ENCODE measurements at regions not wholly inside any gene's neighbourhood (a gene's known extent, or its start where the extent isn't known, plus 50 kb on each side); places are given as distances from the start of the nearest gene placed in this dataset.

- H3K27ac ChIP-seq (ENCODE audit: low read depth, low read length): peak overlapping the region; percentile 25; the same call in 1 of the 2 replicates
- H3K27me3 ChIP-seq (ENCODE audit: insufficient read depth, low read length): no peaks in the 10 kb centered on the region
- no peak overlapping the region for H3K4me3 ChIP-seq (ENCODE audit: low read depth, low read length)
- H3K36me3 ChIP-seq (ENCODE audit: insufficient read depth, low read length): no peaks in the 10 kb centered on the region
- no peak overlapping the region for H2AFZ ChIP-seq (ENCODE audit: low read length, unreplicated experiment)
- no peaks in the 10 kb centered on the region for H3K79me2 ChIP-seq (ENCODE audit: control insufficient read depth, insufficient read depth, low read length, unreplicated experiment)
- H3K4me1 ChIP-seq (ENCODE audit: control insufficient read depth, insufficient read depth, low read length, unreplicated experiment): peaks cover 16% of the 10 kb centered on the region
These were observed 69.2 kb upstream of the SIRPA start for GRCh38 chr20:1825938-1826445.

- Histone ChIP-seq H3K36me3 (ENCODE audit: insufficient read depth, low read length) (no peaks in the 10 kb centered on the region), H3K4me3 (ENCODE audit: low read depth, low read length) (no peak overlapping the region), H3K4me1 (ENCODE audit: control insufficient read depth, insufficient read depth, low read length, unreplicated experiment) (peaks cover 12% of the 10 kb centered on the region), H2AFZ (ENCODE audit: low read length, unreplicated experiment) (no peak overlapping the region), H3K27me3 (ENCODE audit: insufficient read depth, low read length) (no peaks in the 10 kb centered on the region), H3K27ac (ENCODE audit: low read depth, low read length) (peak overlapping the region; percentile 25; the same call in 1 of the 2 replicates), H3K79me2 (ENCODE audit: control insufficient read depth, insufficient read depth, low read length, unreplicated experiment) (no peaks in the 10 kb centered on the region)
These were observed 69.7 kb upstream of the SIRPA start for GRCh38 chr20:1825507-1825906.

- Histone ChIP-seq H3K27ac (ENCODE audit: low read depth, low read length) (no peak overlapping the region), H3K36me3 (ENCODE audit: insufficient read depth, low read length) (no peaks in the 10 kb centered on the region), H3K27me3 (ENCODE audit: insufficient read depth, low read length) (no peaks in the 10 kb centered on the region), H3K4me1 (ENCODE audit: control insufficient read depth, insufficient read depth, low read length, unreplicated experiment) (peaks cover 5% of the 10 kb centered on the region), H2AFZ (ENCODE audit: low read length, unreplicated experiment) (no peak overlapping the region), H3K79me2 (ENCODE audit: control insufficient read depth, insufficient read depth, low read length, unreplicated experiment) (no peaks in the 10 kb centered on the region), H3K4me3 (ENCODE audit: low read depth, low read length) (no peak overlapping the region)
These were observed 70.4 kb upstream of the SIRPA start for GRCh38 chr20:1824834-1825233.

- peaks cover 4% of the 10 kb centered on the region for H3K4me1 ChIP-seq (ENCODE audit: control insufficient read depth, insufficient read depth, low read length, unreplicated experiment)
- no peaks in the 10 kb centered on the region for H3K27me3 ChIP-seq (ENCODE audit: insufficient read depth, low read length)
- no peak overlapping the region for H3K4me3 ChIP-seq (ENCODE audit: low read depth, low read length)
- H3K27ac ChIP-seq (ENCODE audit: low read depth, low read length): no peak overlapping the region
- no peaks in the 10 kb centered on the region for H3K79me2 ChIP-seq (ENCODE audit: control insufficient read depth, insufficient read depth, low read length, unreplicated experiment)
- H2AFZ ChIP-seq (ENCODE audit: low read length, unreplicated experiment): no peak overlapping the region
- H3K36me3 ChIP-seq (ENCODE audit: insufficient read depth, low read length): no peaks in the 10 kb centered on the region
These were observed 71.0 kb upstream of the SIRPA start for GRCh38 chr20:1824181-1824580.

- Histone ChIP-seq H2AFZ (ENCODE audit: low read length, unreplicated experiment) (no peak overlapping the region), H3K27me3 (ENCODE audit: insufficient read depth, low read length) (0 out of 2 replicates have a peak, but pooled peaks cover 2% of the 10 kb centered on the region), H3K36me3 (ENCODE audit: insufficient read depth, low read length) (no peaks in the 10 kb centered on the region), H3K27ac (ENCODE audit: low read depth, low read length) (no peak overlapping the region), H3K4me3 (ENCODE audit: low read depth, low read length) (no peak overlapping the region), H3K79me2 (ENCODE audit: control insufficient read depth, insufficient read depth, low read length, unreplicated experiment) (no peaks in the 10 kb centered on the region), H3K4me1 (ENCODE audit: control insufficient read depth, insufficient read depth, low read length, unreplicated experiment) (peaks cover 4% of the 10 kb centered on the region)
These were observed 71.8 kb upstream of the SIRPA start for GRCh38 chr20:1823450-1823844.

- no peak overlapping the region for H2AFZ ChIP-seq (ENCODE audit: low read length, unreplicated experiment)
- 0 out of 2 replicates have a peak, but pooled peaks cover 2% of the 10 kb centered on the region for H3K27me3 ChIP-seq (ENCODE audit: insufficient read depth, low read length)
- H3K36me3 ChIP-seq (ENCODE audit: insufficient read depth, low read length): no peaks in the 10 kb centered on the region
- no peak overlapping the region for H3K4me3 ChIP-seq (ENCODE audit: low read depth, low read length)
- no peaks in the 10 kb centered on the region for H3K79me2 ChIP-seq (ENCODE audit: control insufficient read depth, insufficient read depth, low read length, unreplicated experiment)
- no peak overlapping the region for H3K27ac ChIP-seq (ENCODE audit: low read depth, low read length)
- H3K4me1 ChIP-seq (ENCODE audit: control insufficient read depth, insufficient read depth, low read length, unreplicated experiment): peaks cover 4% of the 10 kb centered on the region
These were observed 72.4 kb upstream of the SIRPA start for GRCh38 chr20:1822564-1823449.

- no peaks in the 10 kb centered on the region for H3K79me2 ChIP-seq (ENCODE audit: control insufficient read depth, insufficient read depth, low read length, unreplicated experiment)
- H3K4me1 ChIP-seq (ENCODE audit: control insufficient read depth, insufficient read depth, low read length, unreplicated experiment): peaks cover 21% of the 10 kb centered on the region
- H3K27ac ChIP-seq (ENCODE audit: low read depth, low read length): no peak overlapping the region
- H3K27me3 ChIP-seq (ENCODE audit: insufficient read depth, low read length): 0 out of 2 replicates have a peak, but pooled peaks cover 2% of the 10 kb centered on the region
- H3K36me3 ChIP-seq (ENCODE audit: insufficient read depth, low read length): no peaks in the 10 kb centered on the region
- no peak overlapping the region for H3K4me3 ChIP-seq (ENCODE audit: low read depth, low read length)
- H2AFZ ChIP-seq (ENCODE audit: low read length, unreplicated experiment): no peak overlapping the region
These were observed 74.8 kb upstream of the SIRPA start for GRCh38 chr20:1820138-1821079.

- peaks cover 21% of the 10 kb centered on the region for H3K4me1 ChIP-seq (ENCODE audit: control insufficient read depth, insufficient read depth, low read length, unreplicated experiment)
- no peaks in the 10 kb centered on the region for H3K79me2 ChIP-seq (ENCODE audit: control insufficient read depth, insufficient read depth, low read length, unreplicated experiment)
- 0 out of 2 replicates have a peak, but pooled peaks cover 2% of the 10 kb centered on the region for H3K27me3 ChIP-seq (ENCODE audit: insufficient read depth, low read length)
- H3K36me3 ChIP-seq (ENCODE audit: insufficient read depth, low read length): no peaks in the 10 kb centered on the region
- H3K27ac ChIP-seq (ENCODE audit: low read depth, low read length): no peak overlapping the region
- H2AFZ ChIP-seq (ENCODE audit: low read length, unreplicated experiment): no peak overlapping the region
- H3K4me3 ChIP-seq (ENCODE audit: low read depth, low read length): no peak overlapping the region
These were observed 75.7 kb upstream of the SIRPA start for GRCh38 chr20:1819311-1820137.

GRCh38 chr20:1818895-1819294 is 76.3 kb upstream of the SIRPA start:
- Histone ChIP-seq H2AFZ (ENCODE audit: low read length, unreplicated experiment) (no peak overlapping the region), H3K4me1 (ENCODE audit: control insufficient read depth, insufficient read depth, low read length, unreplicated experiment) (peaks cover 24% of the 10 kb centered on the region), H3K27me3 (ENCODE audit: insufficient read depth, low read length) (0 out of 2 replicates have a peak, but pooled peaks cover 2% of the 10 kb centered on the region), H3K36me3 (ENCODE audit: insufficient read depth, low read length) (no peaks in the 10 kb centered on the region), H3K79me2 (ENCODE audit: control insufficient read depth, insufficient read depth, low read length, unreplicated experiment) (no peaks in the 10 kb centered on the region), H3K4me3 (ENCODE audit: low read depth, low read length) (no peak overlapping the region), H3K27ac (ENCODE audit: low read depth, low read length) (no peak overlapping the region)

Measured in ACC112 (cell line).